Occipital lobe (tissue), 1 donor: ENCODE measurements at regions not wholly inside any gene's neighbourhood (a gene's known extent, or its start where the extent isn't known, plus 50 kb on each side); places are given as distances from the start of the nearest gene placed in this dataset.

Experiments
- DNase-seq: peaks from one replicate; lab custom pipeline; 2025; lab: John Stamatoyannopoulos, UW

GRCh38 chr22:47762141-47762540 is 999.7 kb downstream of the TBC1D22A start:
- no peak for DNase-seq

GRCh38 chr22:47759909-47760308 is 997.5 kb downstream of the TBC1D22A start:
- DNase-seq: no peak

- DNase-seq: no peak
Measured at GRCh38 chr22:47757741-47758140, 995.3 kb downstream of the TBC1D22A start.

GRCh38 chr22:47750086-47750485 is 987.6 kb downstream of the TBC1D22A start:
- no peak for DNase-seq

DNA sequence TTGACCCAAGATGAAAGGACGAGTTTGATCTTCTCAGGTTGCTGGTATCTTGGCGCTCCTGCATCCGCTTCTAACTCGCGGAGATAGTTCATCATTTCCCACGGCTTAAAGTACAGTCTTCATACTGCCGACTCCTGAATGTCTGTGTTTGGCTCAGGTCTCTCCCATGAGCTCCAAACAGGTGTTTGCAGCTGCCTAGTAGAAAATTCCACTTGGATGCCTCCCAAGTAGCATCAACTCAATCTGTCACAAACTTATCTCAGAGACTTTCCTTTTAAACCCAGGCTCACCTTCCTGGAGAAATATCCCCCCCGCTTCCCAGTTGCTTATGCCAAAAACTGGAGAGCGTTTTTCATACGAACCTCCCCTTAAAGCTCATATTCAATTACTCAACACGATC is 986.5 kb downstream of the TBC1D22A start:
- DNase-seq: no peak

GRCh38 chr22:47748271-47748670 is 985.8 kb downstream of the TBC1D22A start:
- DNase-seq: no peak

DNA sequence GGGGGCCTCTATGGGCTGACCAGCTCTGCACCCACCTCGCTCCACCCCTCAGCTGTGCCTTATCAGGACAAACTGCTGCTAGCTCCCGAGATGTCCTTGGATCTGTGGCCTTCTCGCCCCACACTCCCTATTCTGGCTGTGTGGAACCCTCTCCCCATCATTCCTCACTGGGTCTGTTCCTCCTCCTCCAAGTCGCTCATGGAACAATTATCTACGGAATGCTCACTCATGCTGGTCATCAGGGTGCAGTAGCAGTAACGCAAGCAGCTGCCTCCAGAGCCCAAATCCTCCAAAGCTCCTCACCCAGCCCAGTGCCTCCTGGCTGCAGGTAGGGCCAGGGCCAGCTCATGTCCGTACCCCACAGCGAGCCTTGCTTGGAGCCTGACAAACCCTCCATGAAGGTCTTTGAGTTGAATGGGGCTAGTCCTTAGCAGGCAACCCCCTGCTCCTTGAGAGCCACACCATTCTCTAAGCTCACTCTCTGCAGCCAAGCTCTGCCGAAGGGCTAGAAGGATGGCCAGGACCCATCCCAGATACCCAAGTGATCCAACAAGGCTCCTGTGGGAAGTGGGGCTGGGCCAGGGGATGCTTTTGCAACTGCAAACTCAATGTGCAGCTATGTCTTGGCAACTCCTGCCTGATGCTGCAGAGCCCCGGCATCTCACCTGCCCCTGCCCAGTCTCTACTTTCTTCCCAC is 977.8 kb downstream of the TBC1D22A start:
- DNase-seq: no peak

DNA sequence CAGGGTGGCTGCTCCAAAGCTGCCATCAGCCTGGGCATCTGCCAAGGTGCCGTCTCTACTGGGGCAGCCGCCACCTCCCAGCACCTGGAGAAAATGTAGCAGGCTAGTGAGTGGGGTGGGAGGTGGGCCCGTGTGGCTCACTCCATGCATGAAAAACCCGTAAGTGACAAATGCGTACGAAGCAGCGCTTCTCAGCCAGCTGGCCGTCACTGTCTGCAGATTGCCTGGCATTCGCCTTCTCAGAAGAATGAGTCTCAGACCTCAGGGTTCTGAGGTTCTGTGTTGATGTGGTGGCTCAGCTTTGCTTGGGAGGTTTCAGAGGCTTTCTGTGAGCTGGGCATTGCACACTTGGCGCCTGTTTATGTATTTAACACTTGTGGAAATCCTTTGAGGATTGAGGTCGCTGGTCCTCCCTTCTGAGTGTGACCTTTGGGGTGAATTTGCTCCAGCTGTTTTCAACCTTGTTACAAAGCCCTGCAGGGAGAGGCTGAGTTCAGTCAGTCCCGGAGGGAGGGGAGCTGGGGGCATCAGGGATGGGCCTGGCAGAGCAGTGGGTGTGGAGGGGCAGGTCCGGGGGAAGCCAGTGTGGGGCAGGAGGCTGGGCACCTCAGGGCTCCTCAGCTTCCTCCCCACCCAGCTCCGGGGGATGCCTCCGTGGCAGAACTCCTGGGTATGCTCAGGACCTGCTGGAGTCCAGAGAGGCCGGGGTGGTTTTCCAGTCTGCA is 977.0 kb downstream of the TBC1D22A start:
- no peak for DNase-seq

- DNase-seq: no peak
Measured at GRCh38 chr22:47738472-47739013, 976.1 kb downstream of the TBC1D22A start.

DNA sequence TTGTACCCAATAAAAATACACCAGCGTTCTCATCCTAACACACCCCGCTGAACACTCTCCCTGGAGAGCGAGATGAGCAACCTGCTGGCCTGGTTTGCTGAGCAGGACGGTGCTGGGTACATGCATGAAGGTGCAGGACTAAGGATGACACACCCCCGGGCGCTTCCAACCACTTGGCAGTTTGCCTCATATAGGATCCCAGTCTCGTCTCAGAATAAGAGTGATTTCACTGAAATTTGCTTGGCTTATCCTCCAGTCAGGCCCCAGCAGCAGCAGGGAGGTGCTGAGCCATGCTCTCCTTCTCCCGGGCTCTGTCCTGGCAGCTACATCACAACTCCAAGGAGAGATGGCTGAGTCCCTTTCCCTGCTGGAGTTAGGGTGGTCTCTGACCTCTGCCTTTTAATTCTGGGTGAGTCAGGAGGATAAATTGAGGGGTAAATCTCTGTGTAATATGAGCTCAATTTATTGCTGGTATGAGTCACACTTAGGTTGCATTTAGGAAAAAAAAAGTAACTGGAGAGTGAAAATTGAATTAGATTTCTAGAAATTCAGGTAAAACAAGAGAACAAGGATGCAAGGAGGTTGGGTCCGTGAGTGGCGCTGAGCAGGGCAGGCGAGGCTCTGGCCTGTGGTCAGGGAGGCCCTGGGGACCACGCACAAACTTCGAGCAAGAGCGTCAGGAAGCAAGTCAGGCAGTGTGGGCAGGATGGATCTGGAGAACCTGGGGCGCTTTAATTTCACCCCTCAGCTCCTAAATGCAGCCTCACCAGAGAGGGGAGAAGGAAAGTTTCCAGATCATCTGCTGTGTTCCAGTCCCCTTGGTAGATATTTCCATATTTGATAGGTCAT is 974.0 kb downstream of the TBC1D22A start:
- DNase-seq: peak; percentile 12

DNA sequence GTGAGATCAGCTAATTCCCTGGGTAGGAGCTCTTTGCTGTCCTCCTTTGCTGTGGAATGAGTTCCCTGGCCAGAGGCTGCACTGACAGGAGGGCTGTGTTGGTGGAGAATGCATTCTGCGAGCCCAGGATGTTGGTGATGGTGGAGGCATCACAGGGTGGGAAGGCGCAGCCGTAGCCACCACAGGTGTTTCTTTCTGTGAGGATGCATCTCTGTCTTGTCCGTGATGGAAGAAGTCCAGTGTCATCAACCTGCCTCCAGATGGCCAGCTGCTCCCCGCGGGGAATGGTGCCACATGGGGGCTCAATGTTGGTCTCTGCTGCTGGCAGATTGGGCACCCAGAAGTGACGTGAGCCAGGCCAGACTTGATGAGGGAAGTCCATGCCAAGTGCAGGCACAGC is 972.1 kb downstream of the TBC1D22A start:
- DNase-seq: no peak

GRCh38 chr22:47727641-47728040 is 965.2 kb downstream of the TBC1D22A start:
- DNase-seq: no peak

GRCh38 chr22:47724751-47725150 is 962.3 kb downstream of the TBC1D22A start:
- no peak for DNase-seq

- DNase-seq: no peak
Measured at GRCh38 chr22:47724030-47724429, 961.6 kb downstream of the TBC1D22A start.

DNA sequence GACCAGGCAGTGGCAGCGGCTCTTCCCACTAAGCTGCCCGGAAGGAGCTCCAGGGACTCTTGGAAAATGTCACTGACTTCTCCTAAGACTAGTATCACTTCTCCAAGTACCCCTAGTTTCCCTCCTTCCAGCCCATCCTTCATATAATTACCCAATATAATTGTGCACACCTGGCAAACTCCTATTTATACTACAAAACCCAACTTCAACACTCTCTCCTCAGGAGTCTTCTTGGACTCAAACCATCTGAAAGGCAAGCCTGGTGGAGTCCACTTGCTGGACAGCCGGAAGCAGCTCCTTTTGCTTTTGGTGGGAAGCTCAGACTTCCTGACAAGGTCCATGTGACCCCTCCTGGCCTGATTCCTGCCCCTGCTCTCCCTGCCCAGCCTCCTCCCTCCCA is 955.9 kb downstream of the TBC1D22A start:
- DNase-seq: no peak

- no peak for DNase-seq
Measured at GRCh38 chr22:47716890-47717615, 954.6 kb downstream of the TBC1D22A start.

GRCh38 chr22:47715866-47716578 is 953.6 kb downstream of the TBC1D22A start:
- no peak for DNase-seq

DNA sequence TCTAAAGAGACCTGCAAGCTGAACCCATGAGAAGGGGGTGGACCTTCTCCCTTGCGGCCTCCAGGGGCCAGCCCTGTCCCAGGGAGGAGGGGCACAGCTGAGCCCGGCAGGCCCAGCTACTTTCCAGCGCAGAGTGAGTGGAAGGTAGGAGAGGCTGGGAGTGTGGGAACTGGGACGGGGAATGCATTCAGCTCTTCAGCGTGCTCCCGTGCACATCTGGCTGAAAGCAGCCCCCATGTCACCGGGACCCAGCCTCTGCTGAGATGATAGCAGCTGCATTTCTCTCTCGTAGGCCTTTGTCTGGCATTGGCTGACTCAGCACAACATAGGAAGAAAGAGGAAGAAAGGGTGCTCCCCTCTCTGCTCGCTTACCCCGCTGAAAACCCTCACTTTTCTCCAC is 951.5 kb downstream of the TBC1D22A start:
- DNase-seq: no peak

- no peak for DNase-seq
Measured at GRCh38 chr22:47710135-47710534, 947.7 kb downstream of the TBC1D22A start.

DNA sequence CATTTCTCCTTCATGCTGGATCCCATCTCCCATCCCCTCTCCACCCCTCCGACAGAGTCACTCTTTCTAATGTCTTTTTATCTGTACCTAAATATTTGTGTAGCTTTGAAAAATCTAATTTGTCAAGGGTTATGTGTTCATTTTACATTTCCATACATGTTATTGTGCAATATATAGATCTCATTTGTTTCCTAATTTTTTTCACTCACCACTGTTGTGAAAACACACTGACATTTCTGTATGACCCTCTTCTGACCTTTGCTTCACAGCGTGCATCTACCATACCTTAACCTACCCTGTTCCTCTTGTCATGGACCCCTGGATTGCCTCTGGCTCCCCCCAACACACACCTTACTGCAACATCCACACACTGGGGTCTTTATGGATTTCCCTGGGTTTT is 942.9 kb downstream of the TBC1D22A start:
- no peak for DNase-seq

DNA sequence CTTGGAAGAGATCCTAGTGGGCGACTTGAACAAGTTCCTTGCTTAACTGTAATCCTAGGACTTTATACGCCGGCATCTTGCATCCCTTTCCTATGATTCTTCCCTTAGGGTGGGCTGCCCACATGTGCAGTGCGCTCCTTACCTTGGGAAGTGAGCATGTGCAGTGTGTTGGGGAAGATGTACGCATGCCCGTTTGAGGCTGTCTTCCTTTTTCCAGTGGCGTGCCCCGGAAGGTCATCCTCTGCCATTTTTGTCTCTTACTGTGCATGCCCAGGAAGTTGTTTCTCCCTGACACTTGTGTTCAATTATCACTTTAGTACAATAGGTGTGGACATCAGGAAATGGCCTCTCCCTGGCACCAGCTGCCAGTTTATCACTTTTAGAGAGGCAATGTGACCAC is 936.5 kb downstream of the TBC1D22A start:
- no peak for DNase-seq
